DND-41 (cell line): ENCODE measurements at regions not wholly inside any gene's neighbourhood (a gene's known extent, or its start where the extent isn't known, plus 50 kb on each side); places are given as distances from the start of the nearest gene placed in this dataset.

Experiments used
- EZH2 ChIP-seq: IDR thresholded peaks from 3 replicates; pipeline ENCODE4 v1.6.1; 2012; ENCODE audit warnings: borderline replicate concordance, low read depth, mild to moderate bottlenecking, moderate library complexity, low read length, inconsistent platforms; ENCODE audit not compliant: severe bottlenecking
- TF ChIP-seq, protein P1 (sequence below): IDR thresholded peaks from 2 replicates; pipeline ENCODE4 v1.5.1; 2012; ENCODE audit warnings: borderline replicate concordance, low read length, moderate library complexity, mild to moderate bottlenecking; ENCODE audit not compliant: poor library complexity, severe bottlenecking; ENCODE audit errors: extremely low read depth

GRCh38 chr6:156269751-156270369 lies 507.3 kb upstream of the ARID1B start:
- TF ChIP-seq, protein P1, sequence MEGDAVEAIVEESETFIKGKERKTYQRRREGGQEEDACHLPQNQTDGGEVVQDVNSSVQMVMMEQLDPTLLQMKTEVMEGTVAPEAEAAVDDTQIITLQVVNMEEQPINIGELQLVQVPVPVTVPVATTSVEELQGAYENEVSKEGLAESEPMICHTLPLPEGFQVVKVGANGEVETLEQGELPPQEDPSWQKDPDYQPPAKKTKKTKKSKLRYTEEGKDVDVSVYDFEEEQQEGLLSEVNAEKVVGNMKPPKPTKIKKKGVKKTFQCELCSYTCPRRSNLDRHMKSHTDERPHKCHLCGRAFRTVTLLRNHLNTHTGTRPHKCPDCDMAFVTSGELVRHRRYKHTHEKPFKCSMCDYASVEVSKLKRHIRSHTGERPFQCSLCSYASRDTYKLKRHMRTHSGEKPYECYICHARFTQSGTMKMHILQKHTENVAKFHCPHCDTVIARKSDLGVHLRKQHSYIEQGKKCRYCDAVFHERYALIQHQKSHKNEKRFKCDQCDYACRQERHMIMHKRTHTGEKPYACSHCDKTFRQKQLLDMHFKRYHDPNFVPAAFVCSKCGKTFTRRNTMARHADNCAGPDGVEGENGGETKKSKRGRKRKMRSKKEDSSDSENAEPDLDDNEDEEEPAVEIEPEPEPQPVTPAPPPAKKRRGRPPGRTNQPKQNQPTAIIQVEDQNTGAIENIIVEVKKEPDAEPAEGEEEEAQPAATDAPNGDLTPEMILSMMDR = no peak
- no peak for TF ChIP-seq EZH2
